G401 (cell line): ENCODE measurements at regions not wholly inside any gene's neighbourhood (a gene's known extent, or its start where the extent isn't known, plus 50 kb on each side); places are given as distances from the start of the nearest gene placed in this dataset.

Experiments used
- DNase-seq: peaks from one replicate; pipeline ENCODE4 v3.0.0-alpha.2; 2015; ENCODE audit warnings: low spot score
- in situ Hi-C: cut with HindIII; loops from 2 replicates; pipeline ENCODE4 v1.10.0; 2016; ENCODE audit warnings: low sequenced_read_pairs, mixed read lengths

DNA sequence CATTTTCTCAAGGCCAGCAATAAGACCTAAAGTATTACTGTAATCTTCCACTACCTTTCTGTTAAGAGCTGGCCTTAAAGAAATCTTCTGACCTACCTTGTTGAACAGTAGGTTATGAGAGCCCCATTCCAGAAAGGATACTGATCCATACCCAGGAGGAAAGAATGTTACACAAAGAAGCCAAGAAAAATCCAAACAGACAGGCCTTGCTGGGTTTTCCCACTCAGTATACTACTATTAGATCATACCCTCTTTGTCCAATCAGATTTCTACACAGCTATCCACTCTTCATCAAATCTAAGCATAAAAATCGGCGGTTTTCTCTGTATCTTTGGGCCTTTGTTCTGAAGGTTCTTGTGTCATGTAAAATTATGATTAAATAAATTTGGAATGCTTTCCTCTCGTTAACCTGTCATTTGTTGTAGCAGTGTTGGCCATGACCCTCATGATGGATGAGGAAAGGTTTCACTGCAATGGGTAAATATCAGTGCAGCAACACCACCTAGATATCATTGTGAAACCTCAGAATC is 292.3 kb downstream of the ANKRD50 start:
- in situ Hi-C loops: no loop called here
- no peak for DNase-seq

DNA sequence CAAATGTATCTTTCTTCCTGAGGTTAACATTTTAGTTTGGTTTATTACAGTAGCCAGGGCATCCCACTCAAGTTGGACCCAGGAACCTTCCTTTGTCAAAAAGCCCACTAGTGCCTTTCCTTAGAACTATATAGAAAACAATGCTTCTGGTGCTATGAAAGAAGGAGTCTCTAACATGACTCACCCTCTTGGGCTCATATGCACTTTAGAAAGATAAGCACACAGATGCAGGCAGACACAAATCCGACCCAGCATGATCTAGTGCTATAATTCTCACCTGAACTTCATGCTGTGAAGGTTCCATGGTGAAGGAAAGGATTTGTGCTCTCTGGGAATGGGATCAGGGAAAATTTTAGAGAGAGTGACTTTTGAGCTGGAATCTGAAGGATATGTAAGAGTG is 289.4 kb downstream of the ANKRD50 start:
- no peak for DNase-seq

DNA sequence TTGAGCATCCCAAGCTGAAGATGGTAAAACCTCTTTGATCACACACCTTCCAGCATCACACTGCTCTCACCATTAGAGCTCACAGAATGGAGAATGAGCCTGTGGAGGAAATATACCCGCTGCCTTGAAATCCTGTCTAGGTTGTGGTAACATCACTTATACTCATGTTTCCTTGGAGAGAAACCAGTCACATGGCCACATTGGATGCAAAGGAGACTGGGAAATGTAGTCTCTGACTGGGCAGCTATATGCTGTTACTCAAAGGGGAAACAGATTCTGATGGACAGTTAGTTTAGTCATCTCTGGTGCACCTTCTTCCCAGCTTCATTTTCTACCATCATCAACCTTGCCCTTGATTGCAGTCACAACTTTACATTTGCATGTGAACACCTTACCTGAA is 286.3 kb downstream of the ANKRD50 start:
- in situ Hi-C loops: no loop called here

More for the DNA sequence above, 289.4 kb downstream of the ANKRD50 start:
- in situ Hi-C loops: no loop called here

DNA sequence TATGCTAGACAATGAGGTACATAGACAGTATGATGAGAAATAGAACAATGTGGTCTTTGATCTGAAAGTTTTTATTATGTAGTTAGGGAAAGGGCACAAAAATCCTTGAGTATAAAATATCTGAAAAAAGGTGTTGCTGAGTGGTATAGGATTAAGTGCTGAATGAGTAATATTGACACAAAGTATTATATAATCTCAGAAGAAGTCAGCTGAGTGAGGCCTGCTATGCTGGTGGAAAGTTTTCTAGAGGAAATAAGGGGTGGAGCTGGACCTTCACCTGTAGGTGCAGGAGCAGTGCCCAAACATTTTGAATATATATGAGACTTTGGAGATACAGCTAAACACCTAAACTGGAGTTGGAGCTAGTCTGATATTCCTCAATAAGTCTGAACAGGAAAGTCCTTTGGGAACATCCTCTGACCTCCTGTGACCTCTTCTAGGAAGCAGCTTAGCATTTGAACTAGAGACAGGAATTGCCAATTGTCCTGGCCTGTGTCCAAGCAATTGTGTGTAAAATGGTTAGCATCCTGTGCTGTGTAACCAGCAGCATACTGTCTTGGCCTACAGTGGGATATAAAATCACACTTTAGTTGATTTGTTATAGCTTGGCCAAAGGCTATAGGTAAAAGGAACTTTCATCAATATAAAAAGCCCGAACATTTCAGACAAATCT is 285.3 kb downstream of the ANKRD50 start:
- in situ Hi-C loops: no loop called here
- DNase-seq: no peak

More for the DNA sequence above, 286.3 kb downstream of the ANKRD50 start:
- DNase-seq: no peak

DNA sequence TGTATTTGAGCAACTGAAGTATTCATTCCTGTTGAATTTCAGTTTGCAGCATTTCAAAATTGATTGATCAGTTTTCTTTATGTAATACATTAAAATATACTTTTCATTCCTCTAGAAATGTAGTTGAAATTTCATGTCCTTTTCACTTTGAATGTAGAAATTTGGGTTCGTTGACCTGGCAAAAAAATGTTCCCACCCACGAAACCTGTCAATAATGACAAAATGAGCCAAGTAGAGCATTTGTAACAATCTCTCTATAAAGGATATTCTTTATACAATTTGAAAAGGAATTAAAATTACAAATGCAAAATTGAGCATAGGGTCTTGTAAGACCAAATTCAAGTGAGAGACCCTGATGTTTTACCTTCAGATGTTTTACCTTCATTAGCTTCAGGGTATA is 283.9 kb downstream of the ANKRD50 start:
- in situ Hi-C loops: no loop called here

DNA sequence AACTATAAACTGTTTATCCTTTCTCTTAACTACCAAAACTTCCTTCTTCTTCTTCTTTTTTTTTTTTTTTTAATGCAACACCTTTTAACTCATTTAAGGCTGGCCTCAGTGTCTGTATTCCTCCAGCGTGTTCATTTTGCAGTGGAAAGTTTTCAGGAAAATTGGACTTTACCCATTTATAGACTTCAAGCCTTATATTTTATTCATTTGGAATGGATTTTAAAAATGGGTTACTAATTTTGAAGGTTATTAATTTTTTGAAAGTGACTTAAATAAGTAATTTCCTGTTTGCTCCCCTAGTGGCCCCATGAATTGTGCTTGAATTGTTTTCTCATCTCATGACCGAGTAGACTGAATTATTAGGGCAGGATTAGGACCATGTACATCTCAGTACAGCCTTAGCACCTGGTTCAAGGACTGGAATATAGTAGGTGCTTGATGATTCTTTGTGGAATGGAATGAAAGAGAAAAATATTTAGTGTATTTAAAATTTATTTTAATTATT is 282.7 kb downstream of the ANKRD50 start:
- DNase-seq: no peak
- in situ Hi-C loops: no loop called here

More for the DNA sequence above, 283.9 kb downstream of the ANKRD50 start:
- DNase-seq: no peak

DNA sequence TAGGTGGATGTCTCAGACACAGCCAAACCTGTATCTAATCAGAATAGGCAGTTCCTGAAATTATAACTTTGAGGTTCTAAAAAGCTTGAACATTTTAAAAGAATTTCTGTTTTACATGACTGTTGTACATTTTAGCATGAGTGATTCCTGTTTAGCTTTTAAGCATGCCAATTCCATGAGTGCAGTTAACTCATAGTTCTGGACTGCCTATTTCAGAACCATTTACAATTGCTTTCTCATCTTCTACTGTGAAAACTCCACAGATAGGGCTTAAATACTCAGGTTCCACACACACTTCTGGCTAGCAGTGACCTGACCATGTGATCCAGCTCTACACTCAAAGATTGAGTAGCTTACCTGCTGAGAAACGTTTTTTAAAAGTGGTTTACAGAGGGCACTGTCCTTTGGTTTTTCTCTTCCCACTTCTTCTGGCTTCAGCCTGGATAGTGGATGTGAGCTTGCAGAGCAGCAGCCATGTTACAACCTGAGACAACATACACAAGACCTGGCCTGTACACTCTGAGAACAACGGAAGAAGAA is 280.8 kb downstream of the ANKRD50 start:
- in situ Hi-C loops: no loop called here
- no peak for DNase-seq

DNA sequence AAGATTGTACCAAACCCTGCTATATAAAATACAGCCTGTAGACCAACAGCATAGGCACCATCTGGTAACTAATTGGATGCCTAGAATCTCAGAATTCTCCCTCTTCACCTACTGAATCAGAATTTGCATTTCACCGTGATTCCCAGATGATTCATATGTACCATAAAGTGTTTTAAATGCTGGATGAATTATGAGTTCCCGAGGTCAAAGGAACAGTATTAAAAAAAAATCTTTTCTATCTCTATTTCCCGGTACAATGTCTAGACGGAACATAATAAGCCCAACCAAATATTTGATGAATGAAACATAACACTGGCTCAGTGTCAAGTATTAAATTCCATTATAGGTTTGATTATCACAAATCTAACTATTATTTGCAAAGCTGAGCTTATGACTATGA is 280.0 kb downstream of the ANKRD50 start:
- DNase-seq: no peak
- in situ Hi-C loops: no loop called here

DNA sequence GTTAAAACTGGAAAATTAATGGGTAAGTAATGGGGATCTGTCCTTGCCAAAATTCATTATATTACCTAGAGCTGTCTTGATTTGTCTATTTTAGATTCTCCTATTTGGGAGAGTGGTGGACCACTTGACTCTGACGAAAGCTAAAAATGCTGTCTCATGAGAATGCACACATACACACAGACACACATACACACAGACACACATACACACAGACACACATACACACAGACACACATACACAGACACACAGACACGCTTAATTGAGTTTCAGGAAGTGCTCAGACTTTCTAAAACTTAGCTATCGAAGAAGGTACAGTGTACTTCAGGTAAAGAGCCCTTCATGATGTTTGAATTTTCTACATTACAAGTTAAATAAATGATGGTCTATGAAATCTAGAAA is 279.5 kb downstream of the ANKRD50 start:
- DNase-seq: no peak
- in situ Hi-C loops: no loop called here

DNA sequence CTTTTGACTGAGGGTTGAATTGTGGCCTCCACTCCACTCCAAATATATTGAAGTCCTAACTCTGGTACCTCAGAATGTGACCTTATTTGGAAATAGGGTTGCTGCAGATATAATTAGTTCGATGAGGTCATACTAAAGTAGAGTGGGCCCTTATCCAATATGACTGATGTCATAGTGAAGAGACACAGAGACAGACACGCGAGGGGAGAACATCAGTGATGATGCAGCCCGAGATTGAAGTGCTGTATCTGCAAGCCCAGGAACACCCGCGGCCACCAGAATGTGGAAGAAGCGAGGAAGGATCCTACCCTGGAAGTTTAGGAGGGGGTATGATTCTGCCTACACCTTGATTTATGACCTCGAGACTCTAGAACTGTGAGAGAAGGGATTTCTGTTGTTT is 279.0 kb downstream of the ANKRD50 start:
- DNase-seq: no peak
- in situ Hi-C loops: no loop called here

DNA sequence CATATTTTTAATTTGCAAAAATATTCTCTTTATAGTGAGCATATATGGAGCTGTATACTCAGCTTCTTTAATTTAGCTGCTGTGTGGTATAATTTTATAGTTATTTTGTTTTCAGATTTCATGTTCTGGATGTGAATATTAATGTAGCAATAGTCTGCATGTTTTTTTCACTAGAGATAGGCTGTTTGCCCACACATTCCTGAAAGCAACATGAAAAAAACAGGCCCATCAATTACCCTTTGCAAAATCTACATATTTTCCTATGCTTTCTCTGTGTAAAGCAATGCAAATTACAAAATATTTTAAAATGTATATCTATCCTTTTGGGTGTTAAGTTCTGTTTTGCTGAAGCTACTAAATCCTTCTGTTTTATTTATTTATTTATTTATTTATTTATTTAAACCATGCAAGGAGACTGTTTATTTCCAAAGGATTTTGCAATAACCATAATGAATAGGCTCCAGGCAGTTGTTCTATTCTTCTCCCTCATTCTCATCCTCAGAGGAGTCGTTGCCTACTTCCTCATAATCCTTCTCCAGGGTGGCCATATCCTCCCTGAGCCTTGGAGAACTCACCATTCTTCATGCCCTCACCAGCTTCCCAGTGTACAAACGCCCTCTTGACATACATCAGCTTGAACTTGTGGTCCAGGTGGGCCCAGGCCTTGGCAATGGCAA is 277.1 kb downstream of the ANKRD50 start:
- DNase-seq: no peak
- in situ Hi-C loops: no loop called here

DNA sequence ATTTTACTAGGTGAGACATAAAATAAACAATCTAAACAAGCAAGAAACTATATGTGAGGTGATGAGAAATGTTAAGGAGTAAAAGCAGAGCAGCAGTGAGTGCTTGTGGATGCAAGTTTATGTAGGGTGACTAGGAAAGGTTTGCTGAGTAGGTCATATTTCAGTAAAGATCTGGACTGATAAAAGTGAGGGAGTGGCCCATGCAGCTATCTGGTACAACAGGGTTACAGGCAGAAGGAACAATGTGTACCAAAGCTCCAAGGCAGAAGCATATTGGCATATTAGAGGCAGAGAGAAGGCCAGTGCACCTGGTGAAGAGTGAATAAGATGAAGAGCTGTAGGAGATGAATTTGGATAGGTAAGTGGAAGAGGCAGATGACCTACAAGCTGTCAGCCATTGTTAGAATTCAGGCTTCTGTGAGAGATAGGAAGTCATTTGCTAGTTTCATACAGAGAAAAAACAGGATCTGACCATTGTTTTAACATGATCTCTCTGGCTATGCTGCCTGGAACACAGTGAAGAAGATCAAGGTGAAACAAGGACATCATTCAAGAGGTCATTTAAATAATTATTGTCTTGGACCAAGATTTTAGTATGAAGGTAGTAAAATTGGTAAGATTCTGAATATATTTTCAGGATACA is 274.6 kb downstream of the ANKRD50 start:
- in situ Hi-C loops: no loop called here
- no peak for DNase-seq

DNA sequence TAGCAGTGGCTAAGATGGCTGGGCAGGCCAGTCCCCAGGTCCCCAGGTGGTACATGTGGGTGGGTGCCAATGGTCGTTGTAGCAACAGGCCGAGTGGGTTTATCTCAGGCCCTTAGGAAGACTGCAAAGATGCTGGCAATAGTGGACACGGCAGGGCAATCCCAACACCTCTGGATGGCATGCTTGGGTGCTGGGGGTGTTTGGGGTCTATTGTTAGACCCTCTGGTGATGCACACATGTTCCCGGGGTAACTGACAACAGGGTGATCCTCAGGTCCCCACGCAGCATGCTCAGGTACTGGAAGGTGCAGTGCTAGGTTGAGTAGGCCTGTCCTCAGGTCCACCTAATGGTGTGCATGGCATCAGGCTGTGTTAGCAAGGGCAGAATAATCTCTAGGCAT is 267.5 kb downstream of the ANKRD50 start:
- in situ Hi-C loops: no loop called here

DNA sequence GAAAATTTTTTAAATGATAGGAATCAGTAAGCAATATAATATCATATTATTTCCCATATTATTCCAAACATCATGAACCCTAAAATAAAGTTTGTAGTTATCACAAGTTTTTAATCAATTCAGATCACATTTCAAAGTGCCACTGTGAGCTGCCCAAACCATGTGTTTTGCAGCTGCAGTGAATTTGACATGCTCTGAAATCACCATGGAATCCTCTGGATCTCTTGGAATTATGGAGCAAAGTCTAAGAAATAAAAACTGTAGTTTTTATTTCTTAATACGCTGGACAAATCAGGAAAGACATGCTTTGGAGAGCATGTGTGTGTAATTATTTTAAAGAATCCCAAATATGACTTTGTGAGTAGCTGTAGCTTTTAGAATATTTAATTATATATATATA is 262.7 kb downstream of the ANKRD50 start:
- in situ Hi-C loops: no loop called here
- no peak for DNase-seq

More for the DNA sequence above, 267.5 kb downstream of the ANKRD50 start:
- no peak for DNase-seq

DNA sequence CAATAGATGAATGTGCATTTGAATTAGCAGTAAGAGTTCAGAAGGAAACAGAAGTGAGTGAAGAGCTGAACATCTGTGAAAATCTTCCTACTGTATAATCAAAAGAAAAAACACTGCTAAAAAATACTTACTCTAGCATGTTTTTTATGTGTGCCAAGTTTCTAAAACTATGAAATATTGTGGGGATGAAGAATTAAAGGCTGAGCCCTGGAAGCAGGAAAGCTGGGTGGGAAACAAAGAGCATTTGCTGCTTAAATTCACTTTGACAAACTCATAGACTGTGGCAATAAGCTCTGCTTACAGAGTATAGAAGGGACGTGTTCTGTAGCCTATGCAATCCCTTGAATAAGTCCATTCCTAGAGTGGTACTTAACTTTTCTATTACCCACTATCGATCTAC is 261.7 kb downstream of the ANKRD50 start:
- no peak for DNase-seq
- in situ Hi-C loops: no loop called here

DNA sequence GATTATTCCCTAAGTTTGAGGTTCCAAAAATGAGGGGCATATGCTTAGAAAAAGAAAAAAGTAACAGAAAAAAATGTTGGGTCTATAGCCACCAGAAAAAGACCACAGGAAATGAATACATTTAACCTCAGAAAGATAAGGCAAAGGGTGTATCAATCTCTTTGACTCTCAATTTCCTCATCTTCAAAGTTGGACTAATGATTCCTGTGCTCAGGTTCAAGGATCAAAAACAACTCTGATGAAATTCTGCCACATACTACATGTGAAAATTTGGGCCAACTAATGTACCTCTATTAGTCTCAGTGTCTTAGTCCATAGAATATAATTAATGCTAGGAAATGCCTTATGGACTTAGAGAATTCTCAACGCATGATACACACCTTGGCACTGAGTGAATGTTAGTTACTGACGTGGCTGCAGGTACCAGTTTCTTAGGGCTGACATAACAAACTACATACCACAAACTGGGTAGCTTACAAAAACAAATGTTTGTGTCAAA is 257.7 kb downstream of the ANKRD50 start:
- in situ Hi-C loops: no loop called here
- DNase-seq: no peak

DNA sequence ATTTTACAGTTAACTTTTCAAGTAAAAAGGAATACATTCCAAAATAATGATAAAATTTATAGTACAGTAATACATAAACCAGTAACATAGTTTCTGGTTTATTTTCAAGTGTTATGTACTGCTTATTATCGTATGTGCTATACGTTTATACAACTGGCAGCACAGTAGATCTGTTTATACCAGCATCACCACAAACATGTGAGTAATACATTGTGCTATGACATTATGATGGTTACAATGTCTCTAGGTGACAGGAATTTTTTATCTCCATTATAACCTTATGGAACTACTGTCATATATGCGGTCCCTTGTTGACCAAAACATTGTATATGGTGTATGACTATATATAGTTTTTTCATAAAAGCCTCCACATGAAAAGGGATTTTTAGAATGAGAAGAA is 256.9 kb downstream of the ANKRD50 start:
- in situ Hi-C loops: no loop called here
- no peak for DNase-seq

DNA sequence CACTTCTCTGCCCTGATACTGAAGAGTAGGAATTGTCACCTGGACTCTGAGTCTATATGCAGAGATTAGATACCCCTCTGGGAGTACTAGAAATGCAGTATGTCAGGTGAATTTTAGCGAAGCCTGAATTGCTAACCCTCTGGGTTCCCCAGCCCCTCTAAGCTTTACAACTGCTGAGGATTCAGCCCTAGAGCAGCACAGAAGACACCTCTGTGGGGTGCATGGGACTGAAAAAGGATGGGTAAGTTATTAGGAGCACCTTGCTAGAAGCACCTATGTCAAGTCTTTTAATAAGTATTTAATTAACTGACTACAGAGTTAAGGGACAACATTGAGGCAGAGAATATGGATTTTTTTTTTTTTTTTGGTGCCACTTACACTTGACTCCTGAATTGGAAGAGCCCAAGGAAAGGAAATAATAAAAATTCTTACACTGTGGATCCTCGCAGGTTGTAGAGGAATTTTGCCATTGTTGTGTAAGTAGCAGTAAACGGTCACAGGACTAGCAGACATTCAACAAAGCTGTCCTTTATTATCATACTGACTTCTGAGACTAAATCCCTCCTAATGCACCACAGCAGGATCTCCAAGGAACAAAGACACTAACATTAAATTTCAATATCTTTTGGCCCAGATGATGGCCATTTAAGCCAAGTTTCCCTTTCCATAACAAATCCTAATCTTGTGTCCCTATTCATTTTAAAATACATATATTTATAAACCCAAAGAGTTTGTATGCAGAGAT is 253.2 kb downstream of the ANKRD50 start:
- DNase-seq: no peak
- in situ Hi-C loops: no loop called here

DNA sequence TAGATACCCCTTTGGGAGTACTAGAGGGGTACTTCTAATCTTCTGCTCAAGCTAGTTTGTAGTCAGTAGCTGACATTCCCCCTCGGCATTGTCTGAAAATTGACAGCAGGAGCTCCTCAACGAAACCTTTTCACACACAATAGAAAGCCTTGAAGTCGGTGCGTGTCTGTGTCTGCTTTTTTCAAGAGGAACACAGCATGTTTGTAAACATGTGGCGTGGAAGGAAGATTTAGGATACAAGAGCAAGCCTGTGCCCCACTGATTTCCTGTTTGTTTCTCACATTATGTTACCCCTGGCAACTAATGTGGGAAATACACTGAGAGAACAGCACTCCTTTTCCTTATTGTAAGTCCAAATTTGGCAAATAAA is 252.6 kb downstream of the ANKRD50 start:
- no peak for DNase-seq

More for the DNA sequence above, 252.6 kb downstream of the ANKRD50 start:
- in situ Hi-C loops: no loop called here
